Stimulated activated CD8-positive, alpha-beta memory T cell treated with anti-CD3 and anti-CD28 coated beads, Interleukin-7, amount 100 ng/mL, for 1 hour (primary cell): ENCODE measurements at regions not wholly inside any gene's neighbourhood (a gene's known extent, or its start where the extent isn't known, plus 50 kb on each side); places are given as distances from the start of the nearest gene placed in this dataset.

Experiments
- DNase-seq, 2 donors: peaks; one replicate each; pipeline ENCODE4 v3.0.0-alpha.2; 2020; ENCODE audit warnings: low read depth in 2 of 2

- no peak for DNase-seq
Observed at GRCh38 chr13:85665286-85665685, 133.9 kb downstream of the SLITRK6 start.

- no peak for DNase-seq
Observed at GRCh38 chr13:85663856-85664255, 135.4 kb downstream of the SLITRK6 start.

- DNase-seq: no peak
Observed at GRCh38 chr13:85662186-85662585, 137.0 kb downstream of the SLITRK6 start.

GRCh38 chr13:85661675-85662074, 137.5 kb downstream of the SLITRK6 start:
- no peak for DNase-seq

DNA sequence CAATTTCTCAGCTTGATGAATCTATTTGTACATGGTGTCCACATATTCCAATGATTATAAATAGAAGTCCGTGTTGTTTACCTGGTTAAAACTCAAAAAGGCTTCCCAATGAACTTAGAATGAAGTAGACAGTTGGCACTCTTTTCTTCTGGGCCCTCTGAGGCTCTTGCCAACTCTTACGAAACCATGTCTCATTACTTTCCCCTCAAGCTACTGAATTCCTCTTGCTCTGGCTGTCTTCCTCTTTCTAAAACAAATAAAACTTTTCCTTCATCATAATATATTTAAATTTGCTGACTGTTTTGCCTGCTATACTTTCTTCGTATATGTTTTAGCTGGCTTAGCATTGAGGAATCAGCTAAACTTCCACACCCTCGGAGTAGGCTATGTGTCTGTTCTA, 139.7 kb downstream of the SLITRK6 start:
- DNase-seq: no peak

- no peak for DNase-seq
Observed at GRCh38 chr13:85657942-85658341, 141.3 kb downstream of the SLITRK6 start.

DNA sequence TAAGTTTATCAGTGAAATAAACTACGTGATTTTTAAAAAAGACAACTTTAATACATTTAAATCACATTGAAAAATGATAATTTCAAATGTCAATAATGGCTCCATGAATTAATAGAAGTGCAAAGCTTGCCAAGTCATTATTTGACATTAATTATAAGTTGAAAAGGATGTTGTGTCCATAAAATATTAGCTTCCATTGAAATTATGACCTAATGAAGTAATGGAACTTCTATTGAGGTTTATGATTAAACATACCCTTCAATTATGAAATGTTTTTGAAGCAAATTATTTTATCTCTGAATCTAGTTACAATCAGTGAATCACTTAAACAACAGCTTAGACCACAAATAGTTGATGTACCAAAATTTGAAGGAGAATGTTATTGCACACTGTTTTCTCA, 144.2 kb downstream of the SLITRK6 start:
- no peak for DNase-seq

- no peak for DNase-seq
Observed at GRCh38 chr13:85654227-85654626, 145.0 kb downstream of the SLITRK6 start.

- no peak for DNase-seq
Observed at GRCh38 chr13:85653681-85654080, 145.5 kb downstream of the SLITRK6 start.

- DNase-seq: no peak
Observed at GRCh38 chr13:85652491-85652890, 146.7 kb downstream of the SLITRK6 start.

- DNase-seq: no peak
Observed at GRCh38 chr13:85651440-85651839, 147.8 kb downstream of the SLITRK6 start.

GRCh38 chr13:85650613-85651012, 148.6 kb downstream of the SLITRK6 start:
- DNase-seq: no peak

- no peak for DNase-seq
Observed at GRCh38 chr13:85640727-85641126, 158.5 kb downstream of the SLITRK6 start.

DNA sequence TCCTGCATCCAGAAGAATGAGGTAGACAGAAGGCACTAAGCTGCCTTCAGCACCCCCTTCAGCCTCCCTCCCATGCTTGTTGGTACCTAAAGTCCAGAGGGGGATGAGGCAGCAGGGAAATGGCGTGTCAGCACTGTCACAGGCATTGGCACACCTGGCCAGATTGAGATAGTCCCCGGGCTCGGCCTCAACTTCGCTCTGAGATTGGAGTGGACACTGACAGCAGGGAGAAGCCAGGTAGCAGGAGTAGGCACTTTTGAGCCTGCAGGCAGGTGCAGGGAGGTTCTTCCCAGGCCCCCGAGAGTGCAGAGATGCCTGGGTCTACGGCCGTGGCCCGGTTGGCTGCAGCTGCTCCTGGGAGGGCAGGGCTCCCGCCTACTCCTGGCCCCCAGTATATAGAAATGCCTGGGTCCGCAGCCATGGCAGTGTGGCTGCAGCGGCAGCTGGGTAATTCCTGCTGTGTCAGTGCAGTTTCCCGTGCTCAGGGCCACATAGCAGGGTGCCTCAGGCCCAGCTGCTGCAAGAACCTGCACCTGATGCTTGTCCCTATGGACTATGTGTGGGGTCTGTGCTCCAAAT, 160.3 kb downstream of the SLITRK6 start:
- no peak for DNase-seq

DNA sequence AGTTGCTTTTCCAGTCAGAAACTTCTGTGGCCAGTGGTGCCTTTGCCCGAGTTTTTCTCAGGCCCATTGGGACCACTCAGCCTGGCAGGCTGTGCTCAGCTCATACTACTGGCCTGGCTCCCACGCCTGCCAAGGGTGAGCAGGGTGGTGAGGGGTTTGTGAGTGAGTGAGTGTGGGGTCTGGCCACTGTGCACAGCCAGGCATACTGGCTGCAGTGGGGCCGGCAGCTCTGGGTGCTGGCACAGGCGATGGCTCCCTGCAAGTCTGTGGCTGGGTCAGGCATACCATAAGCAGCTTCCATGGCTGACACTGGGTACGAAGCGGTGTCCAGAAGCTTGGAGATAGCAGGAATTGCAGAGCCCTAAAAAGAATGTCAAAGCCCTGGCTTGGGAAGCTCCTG, 161.0 kb downstream of the SLITRK6 start:
- DNase-seq: no peak

DNA sequence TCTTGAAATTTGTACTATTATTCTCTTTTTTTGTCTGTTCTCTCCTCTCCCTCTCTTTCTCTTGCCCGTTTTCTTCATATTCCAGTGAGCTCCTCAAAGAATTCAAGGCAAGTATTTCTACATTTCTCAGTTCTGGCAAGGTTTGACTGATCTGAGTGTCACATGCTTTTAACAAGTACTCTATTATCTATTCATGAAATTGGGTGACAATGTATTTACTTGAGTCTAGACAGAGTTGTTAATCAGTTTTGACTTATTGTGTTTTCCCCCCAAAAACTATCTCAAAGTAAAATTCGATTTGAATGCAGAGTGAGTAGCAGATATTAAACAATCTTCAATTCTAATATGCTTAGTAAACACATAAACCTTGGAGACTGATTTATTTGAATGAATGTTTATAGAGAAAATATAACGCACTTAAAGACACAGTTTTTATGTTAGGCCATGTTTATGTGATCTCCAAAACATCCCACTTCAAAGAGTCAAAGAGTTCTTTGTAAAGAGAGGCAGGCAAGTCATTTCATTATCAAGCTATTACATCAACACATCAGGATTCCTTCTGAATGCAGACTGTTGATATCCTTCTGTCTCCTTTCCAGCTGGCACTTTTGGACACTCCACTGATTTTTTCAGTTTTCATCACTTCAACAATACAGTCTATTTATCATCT, 166.6 kb downstream of the SLITRK6 start:
- DNase-seq: no peak

DNA sequence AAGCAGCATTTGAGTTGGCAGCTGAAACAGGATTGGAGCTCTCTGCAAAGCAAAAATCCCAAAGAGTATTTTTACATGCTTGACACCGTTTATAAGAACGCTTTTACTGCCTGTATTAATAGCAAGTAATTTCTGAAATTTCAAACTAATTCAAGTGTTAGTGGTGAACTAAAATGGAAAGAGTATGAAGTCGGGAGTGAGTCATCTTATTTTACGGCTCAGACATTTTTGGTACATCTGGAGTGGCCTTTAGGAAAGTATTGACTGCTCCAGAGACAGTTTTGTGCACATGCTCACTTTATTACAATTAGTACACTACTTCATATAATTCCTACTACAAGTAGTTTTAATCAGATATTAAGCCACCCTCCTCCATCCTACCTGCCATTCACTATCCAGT, 167.4 kb downstream of the SLITRK6 start:
- DNase-seq: no peak

GRCh38 chr13:85626603-85627002, 172.6 kb downstream of the SLITRK6 start:
- DNase-seq: no peak

DNA sequence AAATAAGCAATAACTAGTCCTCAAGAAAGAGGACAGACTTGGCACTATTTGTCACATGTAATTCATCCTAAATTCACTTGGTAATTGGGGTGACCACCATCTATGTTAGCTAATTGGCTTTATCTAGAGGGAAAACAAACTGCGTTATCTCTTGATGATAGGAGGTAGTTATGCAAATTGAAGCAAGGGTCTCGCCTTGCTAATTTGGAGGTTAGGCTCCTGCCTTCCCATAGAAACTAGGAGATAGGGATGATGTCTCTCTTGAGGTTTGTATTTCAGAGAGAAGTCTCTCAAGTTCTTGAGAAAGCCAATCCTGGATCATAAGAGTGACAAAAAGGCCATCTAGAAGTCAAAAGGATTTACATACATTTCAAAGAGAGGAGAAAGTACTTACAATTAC, 179.9 kb downstream of the SLITRK6 start:
- DNase-seq: no peak

DNA sequence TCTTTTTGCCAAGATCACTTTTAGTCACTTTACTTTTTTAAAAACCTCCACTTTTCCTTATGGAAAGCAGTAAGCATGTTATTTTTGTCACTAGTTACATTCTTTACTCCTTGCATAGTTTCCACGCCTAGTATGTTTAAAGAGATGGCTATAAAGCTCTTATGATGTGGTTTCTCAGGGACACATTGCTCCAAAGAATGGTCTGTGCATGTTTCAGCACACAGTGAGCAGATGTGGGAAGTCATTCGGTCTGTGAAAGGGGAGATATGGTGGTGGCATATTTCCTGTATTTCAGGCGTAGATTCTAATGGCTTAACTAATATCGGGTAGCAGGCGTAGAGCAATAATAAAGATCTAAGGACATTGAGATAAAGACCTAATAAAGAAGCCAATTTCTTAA, 180.7 kb downstream of the SLITRK6 start:
- no peak for DNase-seq

- no peak for DNase-seq
Observed at GRCh38 chr13:85616275-85616674, 182.9 kb downstream of the SLITRK6 start.

- no peak for DNase-seq
Observed at GRCh38 chr13:85615031-85615430, 184.2 kb downstream of the SLITRK6 start.

DNA sequence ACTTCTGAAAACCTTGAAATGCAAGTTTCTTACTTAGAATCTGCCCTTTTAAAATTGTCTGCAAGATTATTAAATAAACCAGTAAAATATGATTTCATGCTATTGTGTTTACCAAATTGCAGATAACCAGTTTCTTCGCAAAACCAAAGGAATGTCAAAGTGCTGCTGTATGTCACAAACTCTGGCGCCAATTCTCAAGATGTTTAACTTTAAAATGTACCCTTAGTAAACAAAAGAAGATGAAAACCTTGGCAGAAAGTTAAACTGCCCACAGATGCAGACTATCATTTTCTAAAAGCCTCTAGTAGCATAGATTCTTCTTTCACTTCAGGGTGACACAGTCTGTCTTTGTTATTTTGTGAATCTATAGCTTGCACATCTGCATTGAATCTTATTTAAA, 189.2 kb downstream of the SLITRK6 start:
- no peak for DNase-seq

DNA sequence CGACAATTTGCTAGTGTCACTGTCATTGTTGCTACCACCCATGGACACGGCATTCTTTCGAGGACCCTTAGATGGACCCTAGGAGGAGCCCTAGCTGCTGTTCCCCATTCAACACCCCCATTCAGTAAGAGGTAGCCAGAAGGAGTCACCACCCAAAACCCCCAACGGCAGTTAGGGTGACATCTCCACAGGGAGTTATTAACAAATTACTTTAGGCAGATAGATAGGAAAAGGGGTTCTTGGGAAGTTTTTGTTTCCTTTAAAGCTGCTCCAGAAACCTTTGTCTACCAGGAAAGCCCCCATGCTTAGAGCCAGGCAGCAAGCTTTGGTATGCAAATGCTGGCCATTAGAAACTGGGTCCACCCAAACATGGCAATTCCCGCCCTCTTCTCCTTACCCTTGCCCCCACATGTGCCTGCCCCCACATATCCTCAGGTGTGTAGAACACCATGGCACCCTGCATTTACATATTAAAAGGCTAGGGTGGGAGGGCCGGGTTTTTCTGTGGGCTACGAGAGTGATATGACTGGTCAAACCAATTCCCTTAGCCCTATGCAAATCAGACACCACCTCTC, 190.9 kb downstream of the SLITRK6 start:
- DNase-seq: no peak
